NK-92 treated with Interleukin-12 subunit alpha and Interleukin-12 subunit beta, amount 100 ng/mL, for 24 hours (cell line): ENCODE measurements at regions not wholly inside any gene's neighbourhood (a gene's known extent, or its start where the extent isn't known, plus 50 kb on each side); places are given as distances from the start of the nearest gene placed in this dataset.
"Not testable (repeated sequence)": the region's sequence is repeated elsewhere in the genome, so short reads cannot be mapped to it uniquely, and the experiment has no call there.

Experiments used
- DNase-seq: peaks from one replicate; lab custom pipeline; 2025; lab: John Stamatoyannopoulos, UW

DNA sequence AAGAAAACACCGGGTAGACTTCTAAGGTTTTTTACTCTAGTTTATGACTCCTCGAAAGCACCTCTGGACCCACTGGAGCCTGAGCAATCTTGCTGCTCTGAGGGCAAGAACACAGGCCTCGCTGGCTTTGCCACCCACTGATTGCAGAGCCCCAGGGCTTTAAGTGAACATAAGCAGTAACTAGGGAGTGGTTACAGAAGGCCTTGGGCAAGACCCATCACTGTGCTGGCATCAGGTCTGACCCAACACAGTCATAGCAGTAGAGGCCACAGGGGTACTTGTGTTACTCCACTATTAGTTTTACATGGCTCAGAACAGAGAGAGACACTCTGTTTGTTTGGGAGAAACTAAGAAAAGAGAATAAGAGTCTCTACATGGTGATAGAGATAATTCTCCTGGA, 684.5 kb downstream of the FAM181B start:
- no peak for DNase-seq

DNA sequence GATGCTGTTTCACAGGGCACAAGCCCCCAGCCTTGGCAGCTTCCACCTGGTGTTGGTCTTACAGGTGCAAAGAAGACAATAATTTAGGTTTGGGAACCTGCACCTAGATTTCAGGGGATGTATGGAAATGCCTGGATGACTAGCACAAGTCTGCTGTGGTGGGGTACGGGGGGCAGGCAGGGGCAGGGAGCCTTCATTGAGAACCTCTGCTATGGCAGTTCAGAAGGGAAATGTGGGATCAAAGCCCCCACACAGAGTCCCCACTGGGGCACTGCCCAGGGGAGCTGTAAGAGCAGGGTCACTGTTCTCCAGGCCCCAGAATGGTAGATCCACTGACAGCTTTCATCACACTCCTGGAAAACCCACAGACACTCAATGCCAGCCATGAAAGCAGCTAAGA, 686.5 kb downstream of the FAM181B start:
- DNase-seq, result no peak

- DNase-seq, result no peak
Measured at GRCh38 chr11:82046778-82047177, 686.9 kb downstream of the FAM181B start.

DNA sequence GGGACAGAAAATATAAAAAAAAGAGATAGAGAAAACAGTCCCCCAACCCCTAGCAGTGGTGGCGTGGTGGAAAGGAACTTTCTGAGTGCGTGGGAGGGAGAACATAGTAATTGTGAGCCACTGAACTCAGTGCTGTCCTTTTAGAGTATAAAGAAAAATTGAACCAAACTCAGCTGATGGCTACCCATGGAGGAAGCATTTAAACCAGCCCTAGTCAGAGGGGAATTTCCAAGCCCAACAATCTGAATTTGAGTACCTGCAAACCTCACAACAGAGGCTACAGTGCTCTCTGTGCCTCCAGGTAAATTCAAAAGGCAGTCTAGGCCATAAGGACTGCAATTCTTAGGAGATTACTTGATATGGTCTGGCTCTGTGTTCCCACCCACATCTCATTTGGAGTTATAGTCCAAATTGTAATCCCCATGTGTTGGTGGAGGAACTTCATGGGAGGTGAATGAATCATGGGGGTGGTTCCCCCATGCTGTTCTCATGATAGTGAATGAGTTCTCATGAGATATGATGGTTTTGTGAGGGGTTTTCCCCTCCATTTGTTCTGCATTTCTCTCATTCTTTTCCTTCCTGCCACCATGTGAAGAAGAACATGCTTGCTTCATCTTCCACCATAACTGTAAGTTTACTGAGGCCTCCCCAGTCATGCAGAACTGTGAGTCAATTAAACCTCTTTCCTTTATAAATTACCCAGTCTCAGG, 687.8 kb downstream of the FAM181B start:
- DNase-seq, result no peak

GRCh38 chr11:82043316-82043715, 690.3 kb downstream of the FAM181B start:
- no peak for DNase-seq

DNA sequence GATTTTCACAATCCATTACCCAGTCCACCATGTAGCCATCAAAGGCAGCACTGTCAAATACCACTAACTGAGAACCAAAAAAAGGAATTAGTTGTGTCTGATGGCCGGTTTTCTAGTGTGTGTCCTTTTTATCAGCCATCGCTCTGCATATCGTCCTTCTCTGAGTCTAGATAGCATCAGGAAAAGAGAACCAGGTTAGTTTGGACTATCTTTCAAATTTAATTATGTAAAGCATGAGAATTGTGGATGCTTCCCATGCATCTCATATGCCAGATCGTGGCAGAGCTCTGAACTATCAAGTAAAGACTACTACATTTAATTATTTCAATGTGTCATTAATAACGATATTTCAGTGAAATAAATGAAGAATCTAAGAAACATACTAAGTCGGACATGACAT, 691.9 kb downstream of the FAM181B start:
- no peak for DNase-seq

GRCh38 chr11:82038154-82038553, 695.5 kb downstream of the FAM181B start:
- no peak for DNase-seq

GRCh38 chr11:82034527-82034926, 699.1 kb downstream of the FAM181B start:
- DNase-seq, result no peak

DNA sequence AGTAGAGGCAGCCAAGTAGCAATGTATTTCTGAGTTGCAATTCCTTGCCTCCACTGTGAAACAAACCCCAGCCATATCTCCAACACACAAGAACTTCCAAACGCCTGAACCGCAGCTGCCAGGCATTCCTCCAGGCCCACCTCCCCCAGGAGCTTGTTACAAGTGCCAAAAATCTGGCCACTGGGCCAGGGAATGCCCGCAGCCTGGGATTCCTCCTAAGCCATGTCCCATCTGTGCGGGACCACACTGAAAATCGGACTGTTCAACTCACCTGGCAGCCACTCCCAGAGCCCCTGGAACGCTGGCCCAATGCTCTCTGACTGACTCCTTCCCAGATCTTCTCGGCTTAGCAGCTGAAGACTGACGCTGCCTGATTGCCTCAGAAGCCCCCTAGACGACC, 706.3 kb downstream of the FAM181B start:
- DNase-seq, result not testable (repeated sequence)

DNA sequence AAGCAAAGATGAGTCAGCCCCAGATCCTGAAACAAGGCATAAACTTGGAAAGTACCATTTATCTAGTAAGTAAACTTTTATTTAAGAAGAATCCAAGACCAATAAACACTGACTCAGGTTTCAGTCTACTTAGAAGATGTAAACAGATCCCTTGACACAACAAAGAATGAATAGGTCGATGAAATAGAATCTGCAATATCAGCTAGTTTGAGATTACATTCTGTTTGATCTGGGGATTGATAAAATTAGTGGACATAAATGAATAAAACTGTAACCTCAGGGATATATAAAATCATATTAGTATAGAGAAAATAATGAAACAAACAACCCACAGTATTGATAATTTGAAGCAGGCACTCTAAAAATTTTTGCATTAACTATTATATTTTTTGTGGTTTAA, 708.9 kb downstream of the FAM181B start:
- no peak for DNase-seq

- DNase-seq, result no peak
Measured at GRCh38 chr11:82012276-82012675, 721.4 kb downstream of the FAM181B start.

DNA sequence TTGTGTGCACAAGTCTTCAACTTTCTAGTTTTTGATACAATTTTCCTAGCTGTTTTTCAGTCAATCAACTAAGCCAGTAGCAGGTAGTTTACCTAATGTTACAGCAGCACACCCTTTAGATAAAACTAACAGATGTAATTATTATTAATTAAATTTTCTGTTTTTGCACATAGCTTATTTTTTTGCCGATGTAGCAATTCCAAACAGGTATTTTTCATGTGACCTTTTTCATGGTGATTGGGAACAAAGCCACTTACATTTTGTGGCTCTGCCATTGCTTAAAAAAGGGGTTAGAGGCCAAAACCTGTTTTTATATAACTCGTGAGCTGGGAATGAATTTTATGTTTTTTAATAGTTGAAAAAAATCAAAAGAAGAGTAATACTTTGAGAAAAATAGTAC, 724.5 kb downstream of the FAM181B start:
- no peak for DNase-seq

DNA sequence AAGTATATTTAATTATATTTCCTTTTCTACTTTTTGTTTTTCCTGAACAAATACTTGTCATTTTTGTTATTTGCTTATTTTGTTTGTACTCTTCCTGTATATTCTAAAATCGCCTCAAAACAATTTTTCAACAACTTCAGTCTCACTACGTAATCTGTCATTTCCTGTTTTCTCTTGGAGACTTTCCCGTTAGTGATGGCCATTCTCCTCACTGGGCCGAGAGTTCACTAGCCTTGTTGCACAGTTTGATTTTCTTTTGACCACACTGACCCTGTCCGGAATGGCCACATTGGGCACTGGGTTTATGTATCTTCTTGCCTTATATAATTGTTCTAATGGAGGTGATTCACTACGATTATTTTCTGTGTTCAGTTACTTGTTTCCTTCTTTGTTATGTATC, 726.1 kb downstream of the FAM181B start:
- DNase-seq, result no peak

DNA sequence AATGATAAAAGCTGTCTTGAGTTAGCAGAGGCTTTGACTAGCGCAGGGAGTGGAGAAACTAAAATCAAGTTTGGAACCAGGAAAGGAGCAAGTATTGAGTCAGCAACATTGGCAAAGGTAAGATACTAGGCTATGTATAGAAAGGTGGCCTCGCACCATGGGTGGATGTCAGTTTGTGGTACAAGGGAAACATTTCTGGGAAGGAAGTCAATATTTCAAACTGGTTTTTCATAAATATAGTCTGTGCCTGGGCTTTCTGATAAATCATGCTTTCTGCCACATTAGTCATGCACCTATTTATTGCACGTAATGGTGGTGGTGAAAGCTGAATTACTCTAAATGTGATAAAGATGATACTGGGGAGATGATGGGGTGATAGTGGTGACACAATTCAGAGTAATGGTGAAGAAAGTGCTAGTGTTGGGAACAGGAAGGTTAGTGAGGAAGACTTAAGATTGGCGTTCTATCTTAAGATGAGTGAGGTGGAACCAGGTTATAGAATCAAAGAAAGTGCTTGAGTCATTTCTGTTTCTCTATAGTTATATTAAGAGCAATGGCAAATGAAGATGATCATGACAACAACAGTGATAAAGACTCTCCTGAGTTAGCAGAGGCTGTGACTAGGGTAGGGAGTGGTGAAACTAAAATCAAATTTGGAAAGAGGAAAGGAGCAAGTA, 729.0 kb downstream of the FAM181B start:
- no peak for DNase-seq

DNA sequence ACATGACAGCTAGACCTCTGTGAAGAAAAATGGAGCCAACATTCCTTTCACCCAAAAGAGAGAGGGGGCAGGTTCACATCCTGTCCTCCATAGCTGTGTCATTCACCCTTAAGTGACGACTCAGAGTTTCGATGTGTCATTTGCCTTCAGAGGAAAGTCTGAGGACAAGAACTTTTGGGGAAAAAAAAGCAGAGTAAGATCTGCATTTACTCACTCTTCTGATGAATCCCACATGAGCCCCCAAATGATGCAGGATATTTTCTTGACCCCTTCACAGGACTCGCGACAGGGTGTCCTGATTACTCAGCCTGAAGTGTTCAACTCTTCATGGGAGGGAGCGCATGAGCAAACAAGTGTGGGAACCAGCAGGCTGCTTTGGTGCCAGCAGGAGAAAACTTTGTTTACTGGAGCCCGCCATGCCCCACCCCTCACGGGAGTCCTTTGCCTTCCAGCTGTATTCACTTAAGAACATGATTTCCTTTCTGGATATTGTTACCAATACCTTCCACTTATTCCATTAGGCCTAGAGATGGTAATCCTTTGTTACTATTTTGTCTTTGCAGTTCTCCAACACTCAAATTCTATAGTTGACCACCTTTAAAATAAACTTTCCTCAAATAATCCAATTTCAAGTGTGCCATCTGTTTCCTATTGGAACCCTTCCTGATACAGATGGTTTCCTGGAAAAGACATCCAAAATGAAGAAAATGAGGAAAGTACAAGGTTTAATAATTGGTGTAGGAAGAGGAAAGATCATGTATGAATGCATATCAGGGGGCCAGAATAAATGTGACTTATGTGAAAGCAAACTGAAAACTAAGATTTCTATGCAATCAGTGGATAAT, 729.8 kb downstream of the FAM181B start:
- no peak for DNase-seq

GRCh38 chr11:82003024-82003423, 730.6 kb downstream of the FAM181B start:
- DNase-seq, result no peak

DNA sequence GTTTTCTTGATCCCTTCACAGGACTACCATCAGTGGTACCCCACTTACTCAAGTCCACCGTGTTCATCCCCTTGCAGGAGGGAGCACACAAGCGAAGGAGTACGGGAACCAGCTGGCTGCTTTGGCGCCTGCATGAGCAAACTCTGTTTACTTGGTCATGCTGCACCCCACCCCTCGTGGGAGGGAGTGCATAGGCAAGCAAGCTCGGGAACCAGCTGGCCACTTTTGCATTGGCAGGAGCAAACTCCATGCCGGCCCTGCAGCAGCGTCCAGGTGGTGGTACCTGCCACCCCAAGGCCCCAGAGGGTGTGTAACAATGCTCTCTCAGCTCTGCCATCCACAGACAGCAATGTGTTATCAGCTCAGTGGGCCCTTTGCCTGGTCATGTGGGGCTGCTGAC, 737.8 kb downstream of the FAM181B start:
- no peak for DNase-seq

GRCh38 chr11:81993755-81994154, 739.9 kb downstream of the FAM181B start:
- DNase-seq, result no peak

- DNase-seq, result no peak
Measured at GRCh38 chr11:81990659-81991443, 742.8 kb downstream of the FAM181B start.

DNA sequence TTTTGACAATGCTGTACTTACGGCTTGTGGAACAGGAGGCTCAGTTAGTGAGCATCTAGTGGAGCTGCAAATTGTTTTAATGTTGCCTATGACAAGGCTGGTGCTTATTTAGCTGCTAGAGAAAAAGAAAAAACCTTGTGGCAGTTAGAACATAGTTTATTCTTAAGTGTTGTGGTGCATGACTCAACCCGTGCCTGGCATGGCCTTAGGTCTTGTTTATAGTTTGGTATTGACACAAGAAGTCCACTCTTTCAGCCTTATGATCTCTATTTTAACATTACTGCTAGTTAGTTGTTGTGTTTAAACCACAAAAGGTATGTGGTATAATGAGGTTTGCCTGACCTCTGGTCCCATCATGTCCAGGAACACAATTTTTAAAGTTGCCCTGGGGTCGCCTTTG, 744.6 kb downstream of the FAM181B start:
- no peak for DNase-seq

GRCh38 chr11:81987829-81988472, 745.7 kb downstream of the FAM181B start:
- no peak for DNase-seq
